A549 (cell line): ENCODE measurements at regions not wholly inside any gene's neighbourhood (a gene's known extent, or its start where the extent isn't known, plus 50 kb on each side); places are given as distances from the start of the nearest gene placed in this dataset.

Experiments
- CEBPB ChIP-seq, 2 experiments: fragments of >200 bp in 1 of 2; sonication (Bioruptor Twin) in 1 of 2; formaldehyde crosslinking in 1 of 2; IDR thresholded peaks; 2 replicates each; pipeline ENCODE4 v1.6.1; 2012 to 2016
- CHD2 ChIP-seq: fragments of 150-350 bp; IDR thresholded peaks from 2 replicates; pipeline ENCODE4 v1.6.1; 2014; ENCODE audit warnings: low read length; ENCODE audit not compliant: partially characterized antibody
- CTCF ChIP-seq: fragments of >200 bp; sonication (Bioruptor Twin); formaldehyde crosslinking; IDR thresholded peaks from 3 replicates; pipeline ENCODE4 v1.5.1; 2016
- ESRRA ChIP-seq: fragments of 150-350 bp; IDR thresholded peaks from 2 replicates; pipeline ENCODE4 v1.6.1; 2014; ENCODE audit warnings: mild to moderate bottlenecking, low read length, borderline replicate concordance
- JUN ChIP-seq, 2 experiments: fragments of >200 bp; sonication (Bioruptor Twin); formaldehyde crosslinking; IDR thresholded peaks; 2 replicates in 1 of 2; 3 replicates in 1 of 2; pipeline ENCODE4 v1.6.1; 2016 to 2017
- MAX ChIP-seq: IDR thresholded peaks from 2 replicates; pipeline ENCODE4 v1.6.1; 2012
- MYC ChIP-seq: IDR thresholded peaks from 2 replicates; pipeline ENCODE4 v1.6.1; 2012; ENCODE audit warnings: mild to moderate bottlenecking, inconsistent platforms, low read length, improper control_type of control experiment, borderline replicate concordance
- NR3C1 ChIP-seq: fragments of >200 bp; sonication (Bioruptor Twin); formaldehyde crosslinking; IDR thresholded peaks from 3 replicates; pipeline ENCODE4 v1.6.1; 2017
- POLR2A ChIP-seq: IDR thresholded peaks from 2 replicates; pipeline ENCODE4 v1.6.1; 2012; ENCODE audit warnings: mild to moderate bottlenecking, low read length
- RAD21 ChIP-seq, 2 experiments: fragments of >200 bp in 1 of 2; sonication (Bioruptor Twin) in 1 of 2; formaldehyde crosslinking in 1 of 2; IDR thresholded peaks in 1 of 2; conservative IDR thresholded peaks in 1 of 2; 2 replicates in 1 of 2; 3 replicates in 1 of 2; pipeline ENCODE4 v1.6.1; 2012 to 2018; ENCODE audit warnings: inconsistent platforms in 1 of 2
- RCOR1 ChIP-seq: fragments of 150-350 bp; IDR thresholded peaks from 2 replicates; pipeline ENCODE4 v1.6.1; 2014; ENCODE audit warnings: antibody characterized with exemption, low read length, low read depth
- REST ChIP-seq: fragments of 200-600 bp; sonication (generic); IDR thresholded peaks from 2 replicates; pipeline ENCODE4 v1.6.1; 2016; ENCODE audit warnings: antibody characterized with exemption, mild to moderate bottlenecking, moderate library complexity
- RFX5 ChIP-seq: fragments of 450-650 bp; IDR thresholded peaks from 2 replicates; pipeline ENCODE4 v1.7.1; 2014; ENCODE audit warnings: antibody characterized with exemption, mild to moderate bottlenecking, moderate library complexity
- ZSCAN20 ChIP-seq: fragments of 250-450 bp; sonication (Bioruptor Pico); IDR thresholded peaks from 2 replicates; pipeline ENCODE4 v1.8.0; 2022; ENCODE audit warnings: mild to moderate bottlenecking, moderate library complexity

DNA sequence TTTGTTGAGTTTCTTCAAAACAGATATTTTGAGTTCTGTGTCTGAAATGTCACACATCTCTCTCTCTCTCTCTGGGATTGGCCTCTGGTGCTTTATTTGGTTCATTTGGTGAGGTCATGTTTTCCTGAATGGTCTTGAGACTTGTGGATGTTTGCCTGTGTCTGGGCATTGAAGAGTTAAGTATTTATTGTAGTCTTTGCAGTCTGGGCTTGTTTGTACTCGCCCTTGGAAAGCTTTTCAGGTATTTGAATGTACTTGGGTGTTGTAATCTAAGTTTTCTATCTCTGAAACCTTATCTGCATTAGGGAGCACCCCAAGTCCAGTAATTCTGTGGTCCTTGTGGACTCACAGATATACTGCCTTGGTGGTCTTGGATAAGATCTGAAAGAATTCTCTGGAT is 106.7 kb upstream of the PRSS58 start:
- TF ChIP-seq CTCF (no peak), CHD2 (no peak), JUN (IDR thresholded peaks at IDR 0.05) (no peak), CEBPB (IDR thresholded peaks at IDR 0.05) (no peak), MAX (no peak), RAD21 (conservative IDR thresholded peaks at IDR 0.05 in 1 of 2, IDR thresholded peaks at IDR 0.05 in 1 of 2) (no peak), POLR2A (no peak), ZSCAN20 (CRISPR knock-in tag) (no peak), ESRRA (no peak), NR3C1 (no peak), RCOR1 (no peak), RFX5 (no peak), MYC (no peak), REST (no peak)
